HepG2 (cell line): ENCODE measurements at regions not wholly inside any gene's neighbourhood (a gene's known extent, or its start where the extent isn't known, plus 50 kb on each side); places are given as distances from the start of the nearest gene placed in this dataset.

ENCODE experiments used
- CAMTA2 ChIP-seq: sonication (generic); formaldehyde crosslinking; IDR thresholded peaks from 2 replicates; pipeline ENCODE4 v1.4.0; 2020; ENCODE audit warnings: mild to moderate bottlenecking, missing genetic modification reagents, borderline replicate concordance
- DMTF1 ChIP-seq: sonication (generic); formaldehyde crosslinking; IDR thresholded peaks from 2 replicates; pipeline ENCODE4 v1.4.0; 2020; ENCODE audit warnings: mild to moderate bottlenecking, missing genetic modification reagents
- KLF9 ChIP-seq: IDR thresholded peaks from 2 replicates; pipeline ENCODE4 v1.6.1; 2016; ENCODE audit warnings: low read depth
- PHB2 ChIP-seq: fragments of 450-650 bp; IDR thresholded peaks from 2 replicates; pipeline ENCODE4 v1.6.1; 2018; ENCODE audit not compliant: partially characterized antibody
- SMARCE1 ChIP-seq: fragments of 450-650 bp; IDR thresholded peaks from 2 replicates; pipeline ENCODE4 v1.6.1; 2017; ENCODE audit warnings: borderline replicate concordance
- ZBTB49 ChIP-seq: sonication (generic); formaldehyde crosslinking; IDR thresholded peaks from 2 replicates; pipeline ENCODE4 v1.4.0; 2020; ENCODE audit warnings: missing genetic modification reagents, borderline replicate concordance
- ZNF205 ChIP-seq: IDR thresholded peaks from 2 replicates; pipeline ENCODE4 v1.6.1; 2018; ENCODE audit warnings: missing biosample characterization, missing genetic modification reagents
- ZNF264 ChIP-seq: sonication (generic); formaldehyde crosslinking; IDR thresholded peaks from 2 replicates; pipeline ENCODE4 v1.4.0; 2020; ENCODE audit warnings: missing genetic modification reagents
- TF ChIP-seq, protein P1 (sequence below): sonication (generic); formaldehyde crosslinking; IDR thresholded peaks from 2 replicates; pipeline ENCODE4 v1.4.0; 2020; ENCODE audit warnings: missing genetic modification reagents, mild to moderate bottlenecking, borderline replicate concordance
- TF ChIP-seq, protein P2 (sequence below): sonication (generic); formaldehyde crosslinking; IDR thresholded peaks from 2 replicates; pipeline ENCODE4 v1.5.0; 2020; ENCODE audit warnings: mild to moderate bottlenecking, low read depth, missing genetic modification reagents, borderline replicate concordance

DNA sequence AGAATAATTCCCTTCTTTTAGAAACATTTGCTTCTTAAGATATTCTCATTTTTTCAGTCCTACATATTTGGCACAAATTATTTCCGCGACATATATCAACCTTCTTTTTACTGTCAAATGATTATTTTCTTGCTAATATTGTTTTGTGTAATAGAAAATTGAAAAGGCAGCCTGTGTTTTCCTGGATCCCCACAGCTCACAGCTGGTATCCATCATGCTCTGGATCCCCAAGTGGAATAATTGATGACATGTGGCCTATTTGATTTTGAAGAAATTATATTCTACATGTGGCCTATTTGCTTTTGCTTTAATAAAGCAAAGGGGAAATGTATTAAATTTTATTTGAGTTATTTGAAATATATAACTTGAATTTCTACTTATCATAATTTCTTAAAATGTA lies 199.4 kb upstream of the LUZP2 start (continued):
- TF ChIP-seq, protein P1, sequence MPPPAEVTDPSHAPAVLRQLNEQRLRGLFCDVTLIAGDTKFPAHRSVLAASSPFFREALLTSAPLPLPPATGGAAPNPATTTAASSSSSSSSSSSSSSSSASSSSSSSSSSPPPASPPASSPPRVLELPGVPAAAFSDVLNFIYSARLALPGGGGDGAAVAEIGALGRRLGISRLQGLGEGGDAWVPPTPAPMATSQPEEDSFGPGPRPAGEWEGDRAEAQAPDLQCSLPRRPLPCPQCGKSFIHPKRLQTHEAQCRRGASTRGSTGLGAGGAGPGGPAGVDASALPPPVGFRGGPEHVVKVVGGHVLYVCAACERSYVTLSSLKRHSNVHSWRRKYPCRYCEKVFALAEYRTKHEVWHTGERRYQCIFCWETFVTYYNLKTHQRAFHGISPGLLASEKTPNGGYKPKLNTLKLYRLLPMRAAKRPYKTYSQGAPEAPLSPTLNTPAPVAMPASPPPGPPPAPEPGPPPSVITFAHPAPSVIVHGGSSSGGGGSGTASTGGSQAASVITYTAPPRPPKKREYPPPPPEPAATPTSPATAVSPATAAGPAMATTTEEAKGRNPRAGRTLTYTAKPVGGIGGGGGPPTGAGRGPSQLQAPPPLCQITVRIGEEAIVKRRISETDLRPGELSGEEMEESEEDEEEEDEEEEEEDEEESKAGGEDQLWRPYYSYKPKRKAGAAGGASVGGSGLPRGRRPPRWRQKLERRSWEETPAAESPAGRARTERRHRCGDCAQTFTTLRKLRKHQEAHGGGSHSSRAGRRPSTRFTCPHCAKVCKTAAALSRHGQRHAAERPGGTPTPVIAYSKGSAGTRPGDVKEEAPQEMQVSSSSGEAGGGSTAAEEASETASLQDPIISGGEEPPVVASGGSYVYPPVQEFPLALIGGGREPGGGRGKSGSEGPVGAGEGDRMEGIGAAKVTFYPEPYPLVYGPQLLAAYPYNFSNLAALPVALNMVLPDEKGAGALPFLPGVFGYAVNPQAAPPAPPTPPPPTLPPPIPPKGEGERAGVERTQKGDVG (CRISPR knock-in tag) = no peak
- TF ChIP-seq DMTF1 (CRISPR knock-in tag) (no peak), ZNF264 (no peak), ZNF205 (CRISPR knock-in tag) (no peak), ZBTB49 (CRISPR knock-in tag) (no peak), CAMTA2 (CRISPR knock-in tag) (no peak), PHB2 (no peak), SMARCE1 (no peak), KLF9 (no peak)
- TF ChIP-seq, protein P2, sequence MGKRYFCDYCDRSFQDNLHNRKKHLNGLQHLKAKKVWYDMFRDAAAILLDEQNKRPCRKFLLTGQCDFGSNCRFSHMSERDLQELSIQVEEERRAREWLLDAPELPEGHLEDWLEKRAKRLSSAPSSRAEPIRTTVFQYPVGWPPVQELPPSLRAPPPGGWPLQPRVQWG (CRISPR knock-in tag) = no peak
